Stimulated activated CD4-positive, alpha-beta T cell treated with anti-CD3 and anti-CD28 coated beads, Interleukin-2, amount 100 ng/mL, for 48 hours (primary cell): ENCODE measurements at regions not wholly inside any gene's neighbourhood (a gene's known extent, or its start where the extent isn't known, plus 50 kb on each side); places are given as distances from the start of the nearest gene placed in this dataset.

Source experiments
- DNase-seq, 2 donors: peaks; one replicate each; pipeline ENCODE4 v3.0.0-alpha.2; 2020

- no peak for DNase-seq
These were observed 122.8 kb upstream of the AGAP1 start for GRCh38 chr2:235371018-235371417.

- DNase-seq = no peak
These were observed 120.7 kb upstream of the AGAP1 start for GRCh38 chr2:235373171-235373570.

DNA sequence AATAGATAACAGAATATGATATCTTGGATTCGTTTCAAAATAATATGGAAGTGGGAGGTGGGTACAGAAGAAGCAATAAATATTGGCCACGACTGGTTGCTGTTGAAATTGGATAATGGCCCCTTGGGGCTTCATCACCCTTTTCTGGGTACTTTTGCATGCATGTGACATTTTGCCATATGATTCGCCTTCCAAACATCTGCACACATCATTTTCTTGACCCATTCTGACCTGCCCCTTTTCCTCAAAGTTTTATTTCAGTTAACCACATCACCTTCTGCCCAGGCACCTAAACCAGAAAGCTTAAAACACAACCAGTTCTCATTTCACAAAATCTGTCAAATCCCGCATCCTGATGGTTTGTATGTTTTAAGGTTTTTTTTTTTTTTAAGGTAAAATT is 116.7 kb upstream of the AGAP1 start:
- no peak for DNase-seq

- DNase-seq = no peak
These were observed 115.6 kb upstream of the AGAP1 start for GRCh38 chr2:235378246-235378645.

GRCh38 chr2:235378944-235379343 is 114.9 kb upstream of the AGAP1 start:
- no peak for DNase-seq

GRCh38 chr2:235381261-235381912 is 112.5 kb upstream of the AGAP1 start:
- no peak for DNase-seq

DNA sequence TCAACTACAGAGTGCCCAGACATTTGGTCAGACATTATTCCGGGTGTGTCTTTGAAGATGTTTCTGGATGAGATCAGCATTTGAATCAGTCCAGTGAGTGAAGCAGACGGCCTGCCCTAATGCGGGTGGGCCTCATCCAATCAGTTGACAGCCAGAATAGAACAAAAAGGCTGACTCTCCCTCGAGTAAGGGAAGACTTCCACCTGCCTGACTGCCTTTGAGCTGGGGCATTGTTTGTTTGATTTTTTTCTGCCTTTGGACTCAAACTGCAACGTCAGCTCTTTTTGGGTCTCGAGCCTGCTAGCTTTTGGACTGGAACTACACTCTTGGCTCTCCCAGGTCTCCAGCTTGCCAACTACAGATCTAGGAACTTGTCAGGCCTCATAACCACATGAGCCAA is 111.7 kb upstream of the AGAP1 start:
- DNase-seq = no peak

DNA sequence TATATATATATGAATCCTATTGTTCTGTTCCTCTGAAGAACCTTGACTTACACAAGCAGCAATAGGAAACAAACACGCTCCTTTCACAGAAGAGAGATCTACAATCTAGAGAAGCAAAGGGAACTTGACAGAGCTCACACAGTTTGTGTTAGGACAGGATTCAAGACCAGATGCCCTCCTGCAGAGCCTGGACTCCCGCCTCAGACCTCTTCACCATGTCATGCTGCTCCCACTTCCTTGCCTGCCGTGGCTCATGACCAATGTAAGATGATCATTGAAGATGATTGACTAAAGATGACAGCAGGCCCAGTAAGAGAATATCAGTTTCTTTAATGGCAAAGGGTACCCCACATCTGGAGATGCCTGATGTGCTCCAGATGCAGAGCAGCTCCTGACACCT is 111.2 kb upstream of the AGAP1 start:
- no peak for DNase-seq

GRCh38 chr2:235383272-235383843 is 110.5 kb upstream of the AGAP1 start:
- no peak for DNase-seq

DNA sequence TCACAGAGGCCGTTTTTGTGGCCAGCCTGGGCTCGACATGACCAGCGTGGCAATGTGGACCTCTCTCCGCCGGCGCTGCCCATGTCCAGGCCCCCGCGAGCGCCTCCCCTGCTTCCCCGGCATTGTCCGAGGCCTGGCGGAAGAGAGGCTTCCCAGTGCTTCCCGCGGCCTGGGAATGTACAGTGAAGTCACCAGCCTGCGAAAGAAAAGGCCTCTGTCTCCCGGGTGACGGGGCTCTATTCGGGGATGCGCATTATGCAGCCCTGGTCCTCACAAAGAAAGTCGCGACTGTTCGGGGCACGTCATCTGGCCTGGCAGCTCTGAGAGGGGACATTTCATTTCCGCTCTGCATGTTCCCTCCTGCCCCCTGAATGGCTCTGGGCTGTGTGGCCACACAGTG is 109.2 kb upstream of the AGAP1 start:
- DNase-seq = no peak

DNA sequence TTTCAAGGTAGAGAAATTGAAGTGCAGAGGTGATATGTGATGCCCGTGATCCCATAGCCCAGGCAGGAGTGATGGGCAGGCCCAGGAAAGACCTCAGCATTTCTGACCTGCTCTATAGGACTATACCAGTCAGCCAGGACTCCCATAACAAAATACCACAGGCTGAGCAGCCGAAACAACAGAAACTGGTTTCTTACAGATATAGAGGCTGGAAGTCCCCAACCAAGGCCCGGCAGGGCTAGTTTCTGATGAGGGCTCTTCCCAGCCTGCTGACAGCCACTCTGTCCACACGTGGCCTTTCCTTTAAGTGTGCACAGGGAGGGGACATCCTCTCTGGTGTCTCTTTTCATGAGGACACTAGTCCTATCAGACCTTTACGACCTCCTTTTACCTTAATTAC is 104.2 kb upstream of the AGAP1 start:
- no peak for DNase-seq

- peak; percentile 11 for DNase-seq
These were observed 103.6 kb upstream of the AGAP1 start for GRCh38 chr2:235390108-235390815.

- no peak for DNase-seq
These were observed 103.0 kb upstream of the AGAP1 start for GRCh38 chr2:235390816-235391194.

DNA sequence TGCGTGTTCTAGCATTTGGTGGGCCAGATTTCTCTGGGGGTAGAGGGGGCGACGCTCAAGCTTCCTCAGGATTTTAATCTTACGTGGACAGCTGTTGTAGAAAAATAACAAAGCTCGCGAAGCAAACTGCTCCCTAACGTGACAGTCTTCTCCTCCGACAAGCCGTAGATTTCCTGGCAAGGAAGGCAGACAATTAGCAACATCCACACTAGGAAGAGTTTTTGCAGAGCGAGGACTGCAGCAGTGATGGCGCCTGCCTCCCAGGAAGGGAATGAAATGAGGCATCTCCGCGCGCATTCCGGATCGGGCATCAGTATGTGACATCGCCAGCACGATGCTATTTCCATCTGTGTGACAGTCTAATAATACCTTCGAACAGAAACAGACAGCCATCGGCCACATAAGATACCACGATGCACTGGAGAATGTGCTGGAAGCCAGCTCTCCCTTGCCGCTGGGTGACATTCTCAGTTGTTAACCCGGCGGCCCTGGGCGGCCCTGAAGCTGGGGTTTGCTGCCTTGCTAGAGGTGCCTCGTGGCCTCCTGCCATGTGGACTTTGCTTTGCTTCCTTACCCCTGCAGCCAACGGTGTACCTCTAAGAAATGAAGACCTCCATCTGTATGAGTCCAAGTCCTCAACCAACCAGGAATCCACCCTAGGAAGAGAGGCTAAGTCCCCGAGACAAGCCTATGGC is 101.8 kb upstream of the AGAP1 start:
- DNase-seq = no peak

- DNase-seq = no peak
These were observed 99.5 kb upstream of the AGAP1 start for GRCh38 chr2:235394278-235394828.

DNA sequence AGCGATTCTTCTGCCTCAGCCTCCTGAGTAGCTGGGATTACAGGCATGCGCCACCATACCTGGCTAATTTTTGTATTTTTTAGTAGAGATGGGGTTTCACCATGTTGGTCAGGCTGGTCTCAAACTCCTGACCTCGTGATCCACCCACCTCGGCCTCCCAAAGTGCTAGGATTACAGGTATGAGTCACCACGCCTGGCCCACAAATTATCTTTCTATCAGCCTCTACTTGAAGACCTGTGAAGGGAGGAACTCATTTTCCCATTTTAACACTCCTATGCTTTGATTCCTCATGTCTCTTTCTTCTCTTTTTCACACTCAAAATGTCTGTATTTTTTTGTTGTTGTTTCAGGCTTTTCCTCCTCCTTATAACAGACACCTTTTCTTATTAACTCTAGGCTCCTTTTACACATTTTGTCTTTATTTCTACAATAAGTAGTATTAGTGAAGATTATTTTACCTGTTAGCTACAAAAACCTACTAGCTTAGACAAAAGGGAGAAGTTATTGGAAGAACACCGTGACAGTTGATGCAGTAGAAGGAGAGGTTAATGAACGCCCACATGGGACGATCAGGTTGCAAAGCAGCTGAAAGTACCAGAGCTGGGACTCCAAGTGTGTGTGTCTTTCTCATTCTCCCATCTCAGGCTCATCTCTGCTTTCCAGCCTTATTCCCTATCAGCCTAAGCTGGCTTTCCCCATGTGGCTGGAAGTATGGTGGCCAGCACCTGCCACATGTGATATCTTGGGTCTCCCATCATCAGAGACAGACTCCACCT is 97.6 kb upstream of the AGAP1 start:
- no peak for DNase-seq

DNA sequence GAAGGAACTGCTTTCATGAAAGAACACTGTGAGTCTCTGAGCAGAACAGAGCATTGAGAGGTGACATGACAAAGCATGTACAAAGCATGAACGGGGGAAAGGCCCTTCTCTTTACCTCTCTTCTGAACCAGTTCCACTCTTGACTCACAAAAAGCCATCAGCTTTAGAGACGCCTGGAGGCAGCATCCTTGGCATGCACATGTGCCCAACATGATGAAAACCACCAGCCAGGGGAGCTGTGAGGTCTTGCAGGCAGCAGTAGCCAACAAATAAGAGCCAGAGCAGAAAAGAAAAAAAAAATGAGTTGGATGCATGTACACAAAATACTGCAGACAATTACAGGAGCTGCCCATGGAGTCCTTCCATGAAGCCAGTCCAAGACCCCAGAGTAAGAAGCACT is 95.5 kb upstream of the AGAP1 start:
- no peak for DNase-seq

DNA sequence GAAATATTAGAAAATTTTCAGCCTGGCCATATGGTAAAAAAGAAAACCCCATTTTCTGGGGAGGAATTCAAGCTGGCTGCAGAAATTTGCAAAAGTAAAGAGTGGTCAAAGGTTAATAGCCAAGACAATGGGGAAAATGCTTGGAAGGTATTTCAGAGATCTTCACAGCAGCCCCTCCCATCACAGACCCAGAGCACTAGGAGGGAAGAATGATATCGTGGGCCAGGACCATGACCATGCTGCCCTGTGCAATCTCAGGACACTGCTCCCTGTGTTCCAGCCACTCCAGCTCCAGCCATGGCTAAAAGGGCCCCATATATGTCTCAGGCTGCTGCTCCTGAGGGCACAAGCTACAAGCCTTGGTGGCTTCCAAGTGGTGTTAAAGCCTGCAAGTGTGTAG is 93.9 kb upstream of the AGAP1 start:
- no peak for DNase-seq

- DNase-seq = no peak
These were observed 91.4 kb upstream of the AGAP1 start for GRCh38 chr2:235402422-235402821.

- no peak for DNase-seq
These were observed 88.1 kb upstream of the AGAP1 start for GRCh38 chr2:235405612-235406361.

GRCh38 chr2:235406430-235406829 is 87.4 kb upstream of the AGAP1 start:
- DNase-seq = no peak

DNA sequence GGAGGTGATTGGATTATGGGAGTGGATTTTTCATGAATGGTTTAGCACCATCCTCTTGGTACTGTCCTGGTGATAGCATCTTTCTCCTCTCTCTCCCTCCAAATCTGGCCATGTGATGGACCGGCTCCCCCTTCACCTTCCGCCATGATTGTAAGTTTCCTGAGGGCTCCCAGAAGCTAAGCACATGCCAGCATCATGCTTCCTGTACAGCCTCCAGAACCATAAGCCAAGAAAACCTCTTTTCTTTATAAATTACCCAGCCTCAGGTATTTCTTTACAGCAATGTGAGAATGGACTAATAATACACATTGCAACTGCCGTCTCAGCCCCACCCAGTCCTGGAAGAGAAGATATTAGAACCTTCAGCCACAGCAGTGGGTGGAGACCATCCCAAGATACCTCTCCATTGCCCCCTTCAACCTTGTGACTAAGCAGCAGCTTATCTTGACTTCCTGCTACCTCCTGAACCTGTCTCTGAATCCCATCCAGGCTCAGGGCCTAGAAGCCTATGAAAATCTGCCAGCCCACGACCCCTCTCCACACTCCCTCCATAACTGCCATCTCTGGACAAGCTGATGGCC is 81.8 kb upstream of the AGAP1 start:
- DNase-seq = no peak
